Thymus (tissue), 11 donors: ENCODE measurements at regions not wholly inside any gene's neighbourhood (a gene's known extent, or its start where the extent isn't known, plus 50 kb on each side); places are given as distances from the start of the nearest gene placed in this dataset.
"Not testable (repeated sequence)": the region's sequence is repeated elsewhere in the genome, so short reads cannot be mapped to it uniquely, and the experiment has no call there.

ENCODE experiments used
- DNase-seq, 9 donors: peaks; one replicate each; pipeline ENCODE4 v3.0.0-alpha.2; 2013; ENCODE audit warnings: low spot score in 9 of 9, low read depth in 6 of 9, missing footprints in 1 of 9
- H3K27ac ChIP-seq, 2 donors: one replicate each; pipeline ENCODE4 v1.5.1; 2013; ENCODE audit warnings: control low read depth in 1 of 2, low read depth in 1 of 2, low read length in 1 of 2, mild to moderate bottlenecking in 1 of 2, moderate library complexity in 1 of 2
- H3K27me3 ChIP-seq, 2 donors: one replicate each; pipeline ENCODE4 v1.5.1; 2013; ENCODE audit warnings: low read length in 1 of 2; ENCODE audit not compliant: control insufficient read depth in 2 of 2, insufficient read depth in 1 of 2
- H3K36me3 ChIP-seq, 2 donors: one replicate each; pipeline ENCODE4 v1.5.1; 2013; ENCODE audit warnings: low read length in 1 of 2, mild to moderate bottlenecking in 1 of 2, moderate library complexity in 1 of 2; ENCODE audit not compliant: control insufficient read depth in 2 of 2, insufficient read depth in 2 of 2
- H3K4me1 ChIP-seq, 2 donors: one replicate each; pipeline ENCODE4 v1.5.1; 2013; ENCODE audit warnings: low read length in 2 of 2; ENCODE audit not compliant: control insufficient read depth in 2 of 2, insufficient read depth in 2 of 2
- H3K4me3 ChIP-seq, 2 donors: one replicate each; pipeline ENCODE4 v1.5.1; 2013; ENCODE audit warnings: low read length in 2 of 2, control low read depth in 1 of 2, mild to moderate bottlenecking in 1 of 2
- H3K9me3 ChIP-seq, 2 donors: one replicate each; pipeline ENCODE4 v1.5.1; 2013; ENCODE audit warnings: low read length in 1 of 2, mild to moderate bottlenecking in 1 of 2; ENCODE audit not compliant: control insufficient read depth in 2 of 2, insufficient read depth in 1 of 2
- WGBS: extraction: QIAGEN DNeasy Blood & Tissue Kit; methylation state at CpG from one replicate; pipeline ENCODE4 v1.1.7; 2013; 5-methylcytosine and 5-hydroxymethylcytosine counted together
- donor health status: healthy.

DNA sequence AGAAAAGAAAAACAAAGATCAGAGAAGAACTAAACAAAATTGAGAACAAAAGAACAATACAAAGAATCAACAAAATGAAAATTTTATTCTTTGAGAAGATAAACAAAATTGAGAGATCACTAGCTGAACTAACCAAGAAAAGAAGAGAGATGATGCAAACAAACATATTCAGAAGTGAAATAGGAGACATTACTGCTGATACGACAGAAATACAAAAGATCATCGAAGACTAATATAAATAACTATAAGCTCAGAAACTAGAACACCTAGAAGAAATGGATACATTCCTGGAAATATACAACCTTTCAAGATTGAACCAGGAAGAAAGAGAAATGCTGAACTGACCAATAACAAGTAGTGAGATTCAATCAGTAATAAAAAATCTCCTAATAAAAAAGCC, 533.1 kb upstream of the PPP2R3A start:
- Histone ChIP-seq H3K4me1 (no peaks in the 10 kb centered on the region), H3K27me3 (no peaks in the 10 kb centered on the region), H3K36me3 (no peaks in the 10 kb centered on the region), H3K4me3 (no peak overlapping the region), H3K27ac (no peak overlapping the region), H3K9me3 (no peaks in the 10 kb centered on the region)
- 96% methylated on average over 2 of the region's 2 CpGs for WGBS
- DNase-seq, result no peak

DNA sequence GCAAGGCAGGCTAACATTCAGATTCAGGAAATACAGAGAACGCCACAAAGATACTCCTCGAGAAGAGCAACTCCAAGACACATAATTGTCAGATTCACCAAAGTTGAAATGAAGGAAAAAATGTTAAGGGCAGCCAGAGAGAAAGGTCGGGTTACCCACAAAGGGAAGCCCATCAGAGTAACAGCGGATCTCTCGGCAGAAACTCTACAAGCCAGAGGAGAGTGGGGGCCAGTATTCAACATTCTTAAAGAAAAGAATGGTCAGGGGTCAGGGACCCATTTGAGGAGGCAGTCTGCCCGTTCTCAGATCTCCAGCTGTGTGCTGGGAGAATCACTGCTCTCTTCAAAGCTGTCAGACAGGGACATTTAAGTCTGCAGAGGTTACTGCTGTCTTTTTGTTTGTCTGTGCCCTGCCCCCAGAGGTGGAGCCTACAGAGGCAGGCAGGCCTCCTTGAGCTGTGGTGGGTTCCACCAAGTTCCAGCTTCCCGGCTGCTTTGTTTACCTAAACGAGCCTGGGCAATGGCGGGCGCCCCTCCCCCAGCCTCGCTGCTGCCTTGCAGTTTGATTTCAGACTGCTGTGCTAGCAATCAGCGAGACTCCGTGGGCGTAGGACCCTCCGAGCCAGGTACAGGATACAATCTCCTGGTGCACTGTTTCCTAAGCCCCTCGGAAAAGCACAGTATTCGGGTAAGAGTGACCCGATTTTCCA, 526.5 kb upstream of the PPP2R3A start:
- H3K36me3 ChIP-seq, DNase-seq, H3K27ac ChIP-seq, H3K9me3 ChIP-seq, H3K4me3 ChIP-seq, H3K4me1 ChIP-seq, H3K27me3 ChIP-seq: not testable (repeated sequence)
- 89% methylated on average over 16 of the region's 18 CpGs for WGBS

DNA sequence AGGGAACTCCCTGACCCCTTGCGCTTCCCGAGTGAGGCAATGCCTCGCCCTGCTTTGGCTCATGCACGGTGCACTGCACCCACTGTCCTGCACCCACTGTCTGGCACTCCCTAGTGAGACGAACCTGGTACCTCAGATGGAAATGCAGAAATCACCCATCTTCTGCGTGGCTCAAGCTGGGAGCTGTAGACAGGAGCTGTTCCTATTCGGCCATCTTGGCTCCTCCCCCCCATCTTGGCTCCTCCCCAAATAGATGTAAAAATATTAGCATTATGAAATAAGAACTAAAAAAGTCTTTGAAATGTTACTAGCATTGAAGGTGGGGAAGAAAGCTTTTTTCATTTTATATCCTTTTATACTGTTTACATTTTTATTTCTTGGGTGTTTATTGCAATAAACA, 525.9 kb upstream of the PPP2R3A start:
- H3K36me3 ChIP-seq, H3K4me3 ChIP-seq, H3K27ac ChIP-seq, H3K4me1 ChIP-seq, H3K9me3 ChIP-seq, H3K27me3 ChIP-seq, DNase-seq: not testable (repeated sequence)
- WGBS, result 86% methylated on average over 7 of the region's 7 CpGs

DNA sequence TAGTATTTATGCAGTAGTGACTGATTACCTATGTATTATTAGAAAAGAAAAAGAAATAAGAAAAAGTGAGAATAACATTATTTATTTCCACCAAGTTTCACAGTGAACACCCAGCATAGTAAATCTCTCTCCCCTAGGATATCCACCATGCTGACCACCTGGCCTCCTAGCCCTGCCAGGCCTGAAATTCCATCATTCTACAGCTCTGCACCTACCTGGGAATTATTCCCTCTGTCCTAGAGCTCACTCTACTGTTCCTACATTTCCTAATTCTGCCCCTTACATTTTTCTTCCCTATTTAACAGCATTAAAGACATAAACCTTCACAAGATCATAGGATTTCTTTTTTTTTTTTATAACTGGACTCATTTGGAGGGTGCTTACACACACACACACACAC, 525.3 kb upstream of the PPP2R3A start:
- Histone ChIP-seq H3K36me3 (no peaks in the 10 kb centered on the region), H3K4me1 (no peaks in the 10 kb centered on the region), H3K27me3 (no peaks in the 10 kb centered on the region), H3K4me3 (no peak overlapping the region), H3K9me3 (no peaks in the 10 kb centered on the region), H3K27ac (no peak overlapping the region)
- no peak for DNase-seq

DNA sequence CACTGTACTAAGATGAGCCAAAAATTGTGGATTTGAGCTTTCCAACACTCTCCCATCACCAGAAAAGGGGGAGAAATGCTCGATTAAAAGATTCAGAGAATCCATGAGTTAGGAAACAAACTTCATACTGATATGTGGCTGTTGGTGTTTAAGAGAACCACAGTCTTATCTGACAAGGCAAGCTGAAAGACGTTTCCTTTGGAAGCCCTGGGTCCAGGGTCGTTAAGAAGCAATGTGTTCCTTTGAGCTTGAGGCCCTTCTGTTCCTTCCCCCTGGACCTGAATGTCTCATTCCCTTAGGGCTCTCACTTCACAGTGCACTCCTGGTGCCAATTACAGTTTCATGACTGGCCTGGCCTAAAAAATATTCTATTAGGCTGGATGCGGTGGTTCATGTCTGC, 524.8 kb upstream of the PPP2R3A start:
- H3K4me3 ChIP-seq, result no peak overlapping the region
- no peak overlapping the region for H3K27ac ChIP-seq
- WGBS, result 23% methylated on average over 4 of the region's 4 CpGs
- no peak for DNase-seq
- no peaks in the 10 kb centered on the region for H3K36me3 ChIP-seq
- H3K9me3 ChIP-seq, result no peaks in the 10 kb centered on the region
- no peaks in the 10 kb centered on the region for H3K27me3 ChIP-seq
- H3K4me1 ChIP-seq, result no peaks in the 10 kb centered on the region

DNA sequence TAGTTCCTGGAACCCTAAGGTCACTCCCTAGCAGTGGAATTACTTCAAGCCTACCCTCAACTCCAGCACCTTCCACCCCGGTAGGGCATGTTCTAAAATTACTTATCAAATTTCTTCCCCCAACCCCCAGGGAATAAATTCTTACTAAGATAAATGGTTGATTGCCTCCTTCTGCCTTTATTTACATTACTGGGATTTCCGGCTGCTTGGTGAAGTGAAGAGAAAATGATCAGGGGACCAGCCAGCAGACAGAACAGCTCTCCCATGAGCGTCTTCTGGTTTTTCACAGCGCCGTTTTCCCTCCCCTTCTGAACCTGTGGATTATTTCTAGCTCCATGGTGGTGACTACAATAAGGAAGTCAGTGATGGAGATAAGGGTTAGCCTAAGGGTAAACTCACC, 521.5 kb upstream of the PPP2R3A start:
- Histone ChIP-seq H3K4me1 (no peaks in the 10 kb centered on the region), H3K27me3 (no peaks in the 10 kb centered on the region), H3K36me3 (no peaks in the 10 kb centered on the region), H3K4me3 (no peak overlapping the region), H3K9me3 (no peaks in the 10 kb centered on the region), H3K27ac (no peak overlapping the region)
- DNase-seq, result no peak
- 95% methylated on average over 5 of the region's 5 CpGs for WGBS

DNA sequence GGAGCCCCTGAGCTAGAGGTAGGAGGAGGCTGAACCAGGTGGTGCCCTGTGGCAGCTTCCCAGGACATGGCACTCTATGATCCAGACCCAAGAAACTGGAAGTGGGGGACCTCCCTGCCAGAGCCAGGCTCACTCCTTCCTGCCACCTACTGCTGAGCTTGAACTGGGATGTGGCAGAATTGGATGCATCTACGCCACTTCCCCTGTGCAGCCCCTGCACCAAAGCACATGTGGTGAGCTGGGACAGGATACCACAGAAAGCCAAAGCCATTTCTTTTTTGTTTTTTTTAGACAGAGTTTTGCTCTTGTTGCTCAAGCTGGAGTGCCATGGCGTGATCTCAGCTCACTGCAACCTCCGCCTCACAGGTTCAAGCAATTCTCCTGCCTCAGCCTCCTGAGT, 518.0 kb upstream of the PPP2R3A start:
- Histone ChIP-seq H3K27ac (no peak overlapping the region), H3K9me3 (no peaks in the 10 kb centered on the region), H3K27me3 (no peaks in the 10 kb centered on the region), H3K36me3 (no peaks in the 10 kb centered on the region), H3K4me3 (no peak overlapping the region), H3K4me1 (no peaks in the 10 kb centered on the region)
- no peak for DNase-seq
- WGBS, result 81% methylated on average over 3 of the region's 3 CpGs

DNA sequence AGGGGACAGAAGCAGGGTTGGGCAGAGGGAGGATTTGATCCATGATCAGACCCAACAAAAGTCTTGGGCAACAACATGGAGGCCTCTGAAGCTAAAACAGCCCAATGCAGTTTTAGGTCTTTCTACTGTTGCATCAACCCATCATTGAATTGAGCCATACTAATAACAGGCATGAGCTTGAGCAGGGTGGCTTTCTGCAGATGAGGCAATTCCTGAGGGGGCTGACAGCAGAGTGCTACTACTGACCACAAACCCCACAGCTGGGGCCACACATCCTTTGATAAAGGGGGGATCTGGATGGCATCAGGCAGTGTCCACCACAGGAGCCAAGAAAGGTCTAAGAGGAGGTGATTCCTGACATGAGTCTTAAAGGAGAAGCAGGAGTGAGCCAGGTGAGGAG, 517.0 kb upstream of the PPP2R3A start:
- no peaks in the 10 kb centered on the region for H3K27me3 ChIP-seq
- no peak for DNase-seq
- H3K9me3 ChIP-seq, result no peaks in the 10 kb centered on the region
- H3K36me3 ChIP-seq, result no peaks in the 10 kb centered on the region
- H3K27ac ChIP-seq, result no peak overlapping the region
- no peak overlapping the region for H3K4me3 ChIP-seq
- H3K4me1 ChIP-seq, result no peaks in the 10 kb centered on the region

DNA sequence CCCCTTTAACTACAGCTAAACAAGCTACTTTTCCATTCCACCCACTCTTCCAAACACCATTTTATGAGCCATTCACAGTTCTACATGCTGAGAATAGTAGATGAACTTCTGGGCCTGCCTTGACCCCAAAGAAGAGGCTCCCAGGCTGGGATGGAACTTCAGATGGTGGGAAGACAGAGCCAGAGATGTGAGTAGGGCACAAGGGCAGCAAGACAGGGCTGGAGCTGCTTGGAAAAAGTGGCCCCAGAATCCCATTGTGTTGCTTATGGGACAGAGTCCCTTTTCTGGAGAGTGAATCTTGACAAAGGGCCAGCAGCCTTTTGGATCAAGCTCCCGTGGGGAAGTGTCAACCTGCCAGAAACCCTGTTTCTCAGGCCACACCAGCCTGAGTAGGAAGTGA, 516.5 kb upstream of the PPP2R3A start:
- DNase-seq, result no peak
- WGBS, result 81% methylated on average over 1 of the region's 1 CpG

More for the DNA sequence above, 516.5 kb upstream of the PPP2R3A start:
- no peaks in the 10 kb centered on the region for H3K9me3 ChIP-seq
- no peaks in the 10 kb centered on the region for H3K4me1 ChIP-seq
- no peaks in the 10 kb centered on the region for H3K36me3 ChIP-seq
- H3K27ac ChIP-seq, result no peak overlapping the region
- H3K27me3 ChIP-seq, result no peaks in the 10 kb centered on the region
- no peak overlapping the region for H3K4me3 ChIP-seq
